Body of pancreas (tissue), 4 donors: ENCODE measurements at regions not wholly inside any gene's neighbourhood (a gene's known extent, or its start where the extent isn't known, plus 50 kb on each side); places are given as distances from the start of the nearest gene placed in this dataset.
A peak's percentile ranks its signal among the peaks of the same experiment; 100 is the strongest.

Source experiments
- ATAC-seq: fragments of 150-250 bp; one replicate; pipeline ENCODE4 v1.9.1; 2016
- DNase-seq, 4 donors: peaks; one replicate each; pipeline ENCODE4 v3.0.0-alpha.2; 2019
- H3K27ac ChIP-seq, 4 donors: fragments of 200-600 bp; sonication (generic); 1 replicate in 3 of 4; 2 replicates in 1 of 4; pipeline versions ENCODE4 v1.5.1 to v1.6.1; 2016 to 2019; ENCODE audit warnings: mild to moderate bottlenecking in 1 of 4, mixed read lengths in 1 of 4, moderate library complexity in 1 of 4
- H3K27me3 ChIP-seq, 2 donors: fragments of 200-600 bp; sonication (generic); one replicate each; pipeline ENCODE4 v1.6.0; 2016; ENCODE audit warnings: mild to moderate bottlenecking in 1 of 2
- H3K36me3 ChIP-seq, 2 donors: fragments of 200-600 bp; sonication (generic); replicated peaks in 1 of 2; 2 replicates each; pipeline ENCODE4 v1.5.1; 2016; ENCODE audit warnings: low read depth in 2 of 2; ENCODE audit not compliant: insufficient read depth in 1 of 2
- H3K4me1 ChIP-seq: fragments of 200-600 bp; sonication (generic); one replicate; pipeline ENCODE4 v1.6.0; 2016
- H3K4me3 ChIP-seq, 2 donors: fragments of 200-600 bp; sonication (generic); 1 replicate in 1 of 2; 2 replicates in 1 of 2; pipeline ENCODE4 v1.5.1; 2016 to 2019
- H3K9me3 ChIP-seq, 3 donors: fragments of 200-600 bp; sonication (generic); 1 replicate in 2 of 3; 2 replicates in 1 of 3; pipeline ENCODE4 v1.5.1; 2016
- POLR2A ChIP-seq, 3 donors: fragments of 450-650 bp; IDR thresholded peaks; one replicate each; pipeline ENCODE4 v1.6.1; 2016; ENCODE audit warnings: antibody characterized with exemption in 3 of 3, mild to moderate bottlenecking in 2 of 3
- WGBS, 2 donors: methylation state at CpG; one replicate each; pipeline ENCODE4 v1.1.5; 2017; 5-methylcytosine and 5-hydroxymethylcytosine counted together
- intact Hi-C: fragments of 100-400 bp; cut with DNase I; formaldehyde crosslinking; loops from one replicate; pipeline ENCODE4 v1.15.1; 2023
- TF ChIP-seq, protein P1 (sequence below), 7 experiments: fragments of 450-650 bp in 4 of 7; fragments of 200-600 bp in 3 of 7; sonication (generic) in 3 of 7; IDR thresholded peaks; one replicate each; pipeline ENCODE4 v1.5.1; 2016 to 2019; ENCODE audit warnings: antibody characterized with exemption in 7 of 7

DNA sequence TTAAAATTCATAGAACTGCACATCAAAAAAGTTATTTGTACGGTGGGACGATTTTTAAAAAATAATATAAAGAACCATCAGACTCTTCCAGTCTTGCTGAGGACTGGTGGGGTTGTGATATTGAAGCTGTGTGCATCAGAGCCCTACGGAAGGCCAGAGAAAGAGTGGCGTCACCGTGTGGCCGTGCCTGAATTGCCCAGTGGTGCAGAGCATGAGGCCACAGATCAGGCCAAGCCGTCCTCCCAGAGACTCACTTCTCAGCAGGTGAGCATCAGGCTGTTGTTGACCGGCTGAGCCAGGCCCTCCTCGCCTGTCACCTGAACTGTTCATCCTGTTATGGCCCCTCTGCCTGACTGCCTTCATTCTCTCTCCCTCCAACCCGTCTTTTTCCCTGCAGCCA lies 1013.9 kb downstream of the TBC1D22A start:
- DNase-seq (peak in 1 of 4 donors; percentile 11), ATAC-seq (no peak)
- Histone ChIP-seq H3K9me3 (no peaks in the 10 kb centered on the region), H3K4me1 (no peaks in the 10 kb centered on the region), H3K4me3 (no peak overlapping the region), H3K36me3 (no peaks in the 10 kb centered on the region), H3K27ac (no peak overlapping the region), H3K27me3 (no peaks in the 10 kb centered on the region)
- TF ChIP-seq POLR2A (IDR thresholded peaks at IDR 0.05) = no peak
- TF ChIP-seq, protein P1, sequence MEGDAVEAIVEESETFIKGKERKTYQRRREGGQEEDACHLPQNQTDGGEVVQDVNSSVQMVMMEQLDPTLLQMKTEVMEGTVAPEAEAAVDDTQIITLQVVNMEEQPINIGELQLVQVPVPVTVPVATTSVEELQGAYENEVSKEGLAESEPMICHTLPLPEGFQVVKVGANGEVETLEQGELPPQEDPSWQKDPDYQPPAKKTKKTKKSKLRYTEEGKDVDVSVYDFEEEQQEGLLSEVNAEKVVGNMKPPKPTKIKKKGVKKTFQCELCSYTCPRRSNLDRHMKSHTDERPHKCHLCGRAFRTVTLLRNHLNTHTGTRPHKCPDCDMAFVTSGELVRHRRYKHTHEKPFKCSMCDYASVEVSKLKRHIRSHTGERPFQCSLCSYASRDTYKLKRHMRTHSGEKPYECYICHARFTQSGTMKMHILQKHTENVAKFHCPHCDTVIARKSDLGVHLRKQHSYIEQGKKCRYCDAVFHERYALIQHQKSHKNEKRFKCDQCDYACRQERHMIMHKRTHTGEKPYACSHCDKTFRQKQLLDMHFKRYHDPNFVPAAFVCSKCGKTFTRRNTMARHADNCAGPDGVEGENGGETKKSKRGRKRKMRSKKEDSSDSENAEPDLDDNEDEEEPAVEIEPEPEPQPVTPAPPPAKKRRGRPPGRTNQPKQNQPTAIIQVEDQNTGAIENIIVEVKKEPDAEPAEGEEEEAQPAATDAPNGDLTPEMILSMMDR (IDR thresholded peaks at IDR 0.05) = no peak
- 25 to 30% methylated on average over 9 to 10 of the region's 10 CpGs for WGBS, 2 donors
- intact Hi-C loops = no loop called here

DNA sequence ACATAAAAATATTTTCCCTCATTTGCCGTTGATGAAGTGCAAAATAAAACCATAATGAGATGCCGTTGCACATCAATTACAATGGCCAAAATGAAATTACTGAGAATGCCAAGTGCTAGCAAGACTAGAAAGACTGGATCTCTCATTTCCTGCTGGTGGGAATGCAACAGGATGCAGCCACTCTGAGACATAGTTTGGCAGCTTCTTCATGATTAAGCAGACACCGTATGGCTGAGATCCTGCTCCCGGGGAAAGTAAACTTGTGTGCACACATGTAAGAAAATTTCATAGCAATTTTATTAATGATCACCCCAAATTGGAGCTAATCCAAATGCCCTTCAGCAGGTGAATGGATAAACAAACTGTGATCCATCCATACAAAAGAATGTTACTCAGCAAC lies 1013.2 kb downstream of the TBC1D22A start:
- intact Hi-C loops = no loop called here
- TF ChIP-seq, protein P1 (IDR thresholded peaks at IDR 0.05) = no peak
- TF ChIP-seq POLR2A (IDR thresholded peaks at IDR 0.05) = no peak
- Histone ChIP-seq H3K27me3 (no peaks in the 10 kb centered on the region), H3K4me1 (no peaks in the 10 kb centered on the region), H3K4me3 (no peak overlapping the region), H3K9me3 (no peaks in the 10 kb centered on the region), H3K27ac (no peak overlapping the region), H3K36me3 (no peaks in the 10 kb centered on the region)
- ATAC-seq (no peak), DNase-seq (no peak)
- 23 to 29% methylated on average over 4 of the region's 4 CpGs for WGBS, 2 donors

DNA sequence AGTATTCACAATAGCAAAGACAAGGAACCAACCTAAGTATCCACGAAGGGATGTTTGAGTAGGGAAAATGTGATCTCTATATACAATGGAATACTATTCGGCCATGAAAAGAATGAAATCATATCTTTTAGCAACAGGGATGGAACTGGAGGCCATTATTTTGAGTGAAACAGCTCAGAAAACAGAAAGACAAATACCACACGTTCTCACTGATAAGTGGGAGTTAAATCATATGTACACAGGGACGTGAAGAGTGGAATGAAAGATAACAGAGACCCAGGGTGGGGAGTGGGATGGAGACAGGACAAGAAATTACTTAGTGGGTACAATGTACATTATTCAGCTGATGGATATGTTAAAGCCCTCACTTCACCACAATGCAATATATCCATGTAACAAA lies 1012.7 kb downstream of the TBC1D22A start:
- no peak for TF ChIP-seq POLR2A (IDR thresholded peaks at IDR 0.05)
- TF ChIP-seq, protein P1 (IDR thresholded peaks at IDR 0.05) = no peak
- no peaks in the 10 kb centered on the region for H3K4me1 ChIP-seq
- no peaks in the 10 kb centered on the region for H3K27me3 ChIP-seq
- 31 to 36% methylated on average over 4 of the region's 4 CpGs for WGBS, 2 donors
- ATAC-seq (no peak), DNase-seq (no peak)
- no peaks in the 10 kb centered on the region for H3K36me3 ChIP-seq
- no peaks in the 10 kb centered on the region for H3K9me3 ChIP-seq
- H3K27ac ChIP-seq = no peak overlapping the region
- intact Hi-C loops = no loop called here
- H3K4me3 ChIP-seq = no peak overlapping the region

DNA sequence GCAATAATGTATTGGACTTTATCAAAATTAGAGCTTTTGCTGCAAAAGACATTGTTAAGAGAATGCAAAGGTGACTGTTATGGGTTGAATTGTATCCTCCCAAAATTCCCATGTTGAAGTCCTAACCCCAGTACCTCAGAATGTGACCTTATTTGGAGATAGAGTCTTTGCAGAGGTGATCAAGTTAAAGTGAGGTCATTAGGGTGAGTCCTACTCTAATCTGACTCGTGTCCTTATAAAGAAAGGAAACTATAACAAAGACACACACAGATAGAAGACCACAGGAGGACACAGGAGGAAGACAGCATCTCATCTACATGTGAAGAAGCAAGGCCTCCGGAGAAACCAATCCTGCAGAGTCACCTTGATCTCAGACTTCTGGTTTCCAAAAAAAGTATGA lies 1011.2 kb downstream of the TBC1D22A start:
- intact Hi-C loops = no loop called here
- H3K4me3 ChIP-seq = no peak overlapping the region
- DNase-seq (no peak), ATAC-seq (no peak)
- TF ChIP-seq POLR2A (IDR thresholded peaks at IDR 0.05) = no peak
- TF ChIP-seq, protein P1 (IDR thresholded peaks at IDR 0.05) = no peak
- 55 to 61% methylated on average over 2 of the region's 2 CpGs for WGBS, 2 donors
- H3K27ac ChIP-seq = no peak overlapping the region
- no peaks in the 10 kb centered on the region for H3K27me3 ChIP-seq
- H3K36me3 ChIP-seq = no peaks in the 10 kb centered on the region
- no peaks in the 10 kb centered on the region for H3K9me3 ChIP-seq
- H3K4me1 ChIP-seq = no peaks in the 10 kb centered on the region

DNA sequence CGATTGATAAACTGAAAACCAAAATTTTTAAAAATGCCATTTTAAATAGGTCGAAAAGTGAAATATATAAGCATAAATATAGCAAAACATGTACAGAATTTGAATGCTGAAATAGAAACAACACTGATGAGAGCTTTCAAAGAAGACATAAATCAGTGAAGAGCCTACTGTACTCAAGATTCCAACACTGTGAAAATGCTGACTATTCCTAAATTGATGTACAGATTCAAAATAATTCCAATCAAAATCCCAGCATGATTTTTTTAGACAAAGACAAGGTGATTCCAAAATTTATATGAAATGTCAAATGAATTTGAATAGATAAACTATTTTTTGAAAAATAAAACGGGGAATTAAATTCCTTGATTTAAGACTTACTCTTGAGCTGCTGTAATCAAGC lies 1010.4 kb downstream of the TBC1D22A start:
- no peak overlapping the region for H3K27ac ChIP-seq
- H3K9me3 ChIP-seq = no peaks in the 10 kb centered on the region
- no peaks in the 10 kb centered on the region for H3K4me1 ChIP-seq
- WGBS, 2 donors = 49 to 60% methylated on average over 3 of the region's 3 CpGs
- TF ChIP-seq, protein P1 (IDR thresholded peaks at IDR 0.05) = no peak
- no peak for TF ChIP-seq POLR2A (IDR thresholded peaks at IDR 0.05)
- intact Hi-C loops = no loop called here
- no peaks in the 10 kb centered on the region for H3K36me3 ChIP-seq
- no peaks in the 10 kb centered on the region for H3K27me3 ChIP-seq
- no peak for ATAC-seq
- H3K4me3 ChIP-seq = no peak overlapping the region
- no peak for DNase-seq
